KMS-11 (cell line): ENCODE measurements at regions not wholly inside any gene's neighbourhood (a gene's known extent, or its start where the extent isn't known, plus 50 kb on each side); places are given as distances from the start of the nearest gene placed in this dataset.

Experiments
- H2AFZ ChIP-seq: fragments of 200-600 bp; sonication (generic); 2 replicates; pipeline ENCODE4 v1.6.1; 2016; ENCODE audit warnings: antibody characterized with exemption, mixed run types, low read depth
- H3K27ac ChIP-seq: fragments of 200-600 bp; sonication (generic); 2 replicates; pipeline ENCODE4 v1.6.1; 2016; ENCODE audit warnings: mild to moderate bottlenecking, mixed run types
- H3K27me3 ChIP-seq: fragments of 200-600 bp; sonication (generic); 2 replicates; pipeline ENCODE4 v1.6.1; 2017; ENCODE audit warnings: mild to moderate bottlenecking, low read depth, mixed run types, moderate library complexity; ENCODE audit not compliant: insufficient read depth
- H3K36me3 ChIP-seq: fragments of 200-600 bp; sonication (generic); 2 replicates; pipeline ENCODE4 v1.6.1; 2017; ENCODE audit warnings: mild to moderate bottlenecking, mixed run types; ENCODE audit not compliant: insufficient read depth
- H3K4me1 ChIP-seq: fragments of 200-600 bp; sonication (generic); 2 replicates; pipeline ENCODE4 v1.6.1; 2016; ENCODE audit warnings: mild to moderate bottlenecking, low read depth, mixed run types; ENCODE audit not compliant: poor library complexity, severe bottlenecking
- H3K4me2 ChIP-seq: fragments of 200-600 bp; sonication (generic); 2 replicates; pipeline ENCODE4 v1.7.0; 2016; ENCODE audit warnings: mild to moderate bottlenecking, mixed run types
- H3K4me3 ChIP-seq: fragments of 200-600 bp; sonication (generic); IDR thresholded peaks from 2 replicates; pipeline ENCODE4 v1.6.1; 2017; ENCODE audit warnings: low read depth, low read length, mixed read lengths; ENCODE audit not compliant: insufficient read depth
- H3K79me2 ChIP-seq: fragments of 200-600 bp; sonication (generic); 2 replicates; pipeline ENCODE4 v1.6.1; 2016; ENCODE audit warnings: low read depth, mixed run types; ENCODE audit not compliant: insufficient read depth
- H3K9ac ChIP-seq: fragments of 200-600 bp; sonication (generic); 2 replicates; pipeline ENCODE4 v1.6.1; 2016; ENCODE audit warnings: mild to moderate bottlenecking, mixed run types
- H4K20me1 ChIP-seq: fragments of 200-600 bp; sonication (generic); 2 replicates; pipeline ENCODE4 v1.6.1; 2016; ENCODE audit warnings: mild to moderate bottlenecking, mixed run types; ENCODE audit not compliant: insufficient read depth
- TF ChIP-seq, protein P1 (sequence below): fragments of 200-600 bp; sonication (generic); conservative IDR thresholded peaks from 2 replicates; pipeline ENCODE4 v1.6.1; 2017; ENCODE audit warnings: low read depth, mild to moderate bottlenecking, antibody characterized with exemption, low read length, moderate library complexity, mixed read lengths

DNA sequence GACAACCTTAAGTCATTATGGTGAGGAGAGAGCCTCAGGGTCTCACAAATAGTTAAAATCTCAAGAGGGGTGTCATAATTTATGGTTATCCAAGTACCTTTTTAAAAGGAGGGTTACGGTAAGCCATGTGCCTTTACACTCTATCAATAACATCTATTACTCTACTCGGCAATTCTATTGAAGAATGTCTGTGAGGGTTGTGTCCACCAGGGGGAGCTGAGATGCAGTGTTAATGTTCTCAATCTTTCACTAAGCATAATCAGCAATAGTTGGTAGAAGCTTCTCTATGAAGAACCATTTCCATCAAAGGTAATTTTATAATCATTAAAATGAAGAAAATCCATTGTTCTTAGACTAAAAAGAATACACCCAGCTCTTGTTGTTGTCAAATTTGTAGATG, 457.4 kb downstream of the CENPC start:
- TF ChIP-seq, protein P1, sequence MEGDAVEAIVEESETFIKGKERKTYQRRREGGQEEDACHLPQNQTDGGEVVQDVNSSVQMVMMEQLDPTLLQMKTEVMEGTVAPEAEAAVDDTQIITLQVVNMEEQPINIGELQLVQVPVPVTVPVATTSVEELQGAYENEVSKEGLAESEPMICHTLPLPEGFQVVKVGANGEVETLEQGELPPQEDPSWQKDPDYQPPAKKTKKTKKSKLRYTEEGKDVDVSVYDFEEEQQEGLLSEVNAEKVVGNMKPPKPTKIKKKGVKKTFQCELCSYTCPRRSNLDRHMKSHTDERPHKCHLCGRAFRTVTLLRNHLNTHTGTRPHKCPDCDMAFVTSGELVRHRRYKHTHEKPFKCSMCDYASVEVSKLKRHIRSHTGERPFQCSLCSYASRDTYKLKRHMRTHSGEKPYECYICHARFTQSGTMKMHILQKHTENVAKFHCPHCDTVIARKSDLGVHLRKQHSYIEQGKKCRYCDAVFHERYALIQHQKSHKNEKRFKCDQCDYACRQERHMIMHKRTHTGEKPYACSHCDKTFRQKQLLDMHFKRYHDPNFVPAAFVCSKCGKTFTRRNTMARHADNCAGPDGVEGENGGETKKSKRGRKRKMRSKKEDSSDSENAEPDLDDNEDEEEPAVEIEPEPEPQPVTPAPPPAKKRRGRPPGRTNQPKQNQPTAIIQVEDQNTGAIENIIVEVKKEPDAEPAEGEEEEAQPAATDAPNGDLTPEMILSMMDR, result peak; percentile 65
- Histone ChIP-seq H3K4me2 (no peak overlapping the region), H3K79me2 (no peaks in the 10 kb centered on the region), H3K27me3 (no peaks in the 10 kb centered on the region), H3K4me1 (no peaks in the 10 kb centered on the region), H2AFZ (no peak overlapping the region), H3K36me3 (no peaks in the 10 kb centered on the region), H3K4me3 (no peak overlapping the region), H3K27ac (no peak overlapping the region), H4K20me1 (no peaks in the 10 kb centered on the region), H3K9ac (no peak overlapping the region)

DNA sequence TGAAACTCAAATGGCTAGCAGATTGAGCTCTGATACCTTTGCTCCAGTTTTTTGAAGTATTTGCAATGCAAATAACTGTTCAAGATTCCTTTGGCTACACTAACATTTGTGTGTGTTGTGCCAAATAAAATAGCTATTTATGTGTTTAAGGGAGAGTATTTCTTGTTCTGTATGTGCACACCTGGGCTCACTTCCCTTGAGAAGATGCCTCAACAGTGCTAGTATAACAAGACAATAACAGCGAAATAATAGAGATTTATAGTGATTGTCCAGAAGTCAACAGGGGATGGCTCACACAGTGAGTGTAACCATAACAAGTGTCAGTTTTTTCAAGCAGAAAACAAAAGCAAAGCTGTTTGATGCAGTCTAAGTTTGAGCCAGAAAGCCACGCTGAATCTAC, 460.5 kb downstream of the CENPC start:
- H3K4me1 ChIP-seq, result no peaks in the 10 kb centered on the region
- H4K20me1 ChIP-seq, result no peaks in the 10 kb centered on the region
- no peaks in the 10 kb centered on the region for H3K79me2 ChIP-seq
- TF ChIP-seq, protein P1, result no peak
- H3K27me3 ChIP-seq, result no peaks in the 10 kb centered on the region
- no peak overlapping the region for H3K4me2 ChIP-seq
- no peaks in the 10 kb centered on the region for H3K36me3 ChIP-seq
- no peak overlapping the region for H3K4me3 ChIP-seq
- H2AFZ ChIP-seq, result no peak overlapping the region
- H3K27ac ChIP-seq, result no peak overlapping the region
- H3K9ac ChIP-seq, result no peak overlapping the region

DNA sequence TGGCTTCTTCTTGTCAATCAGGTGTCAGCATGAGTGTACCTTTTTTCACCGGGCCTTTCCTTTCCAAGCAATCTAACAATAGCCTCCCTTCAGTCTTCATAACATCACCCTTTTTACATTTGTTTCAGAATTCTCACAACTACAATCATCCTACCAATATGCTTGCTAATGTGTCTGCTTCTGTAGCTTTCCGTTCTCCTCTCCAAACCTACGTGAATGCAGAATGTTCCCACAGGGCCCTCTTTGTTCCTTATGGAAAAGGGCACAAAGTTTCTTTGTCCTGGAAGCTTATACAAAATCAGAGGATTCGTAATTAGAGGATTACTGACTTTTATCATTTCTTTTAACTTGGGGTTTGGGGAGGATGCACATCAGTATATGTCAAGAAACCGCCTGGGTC, 461.8 kb downstream of the CENPC start:
- Histone ChIP-seq H3K27ac (no peak overlapping the region), H3K4me3 (no peak overlapping the region), H3K4me2 (no peak overlapping the region), H3K79me2 (no peaks in the 10 kb centered on the region), H3K36me3 (no peaks in the 10 kb centered on the region), H3K9ac (no peak overlapping the region), H2AFZ (no peak overlapping the region), H4K20me1 (no peaks in the 10 kb centered on the region), H3K4me1 (no peaks in the 10 kb centered on the region), H3K27me3 (no peaks in the 10 kb centered on the region)
- TF ChIP-seq, protein P1, result no peak

DNA sequence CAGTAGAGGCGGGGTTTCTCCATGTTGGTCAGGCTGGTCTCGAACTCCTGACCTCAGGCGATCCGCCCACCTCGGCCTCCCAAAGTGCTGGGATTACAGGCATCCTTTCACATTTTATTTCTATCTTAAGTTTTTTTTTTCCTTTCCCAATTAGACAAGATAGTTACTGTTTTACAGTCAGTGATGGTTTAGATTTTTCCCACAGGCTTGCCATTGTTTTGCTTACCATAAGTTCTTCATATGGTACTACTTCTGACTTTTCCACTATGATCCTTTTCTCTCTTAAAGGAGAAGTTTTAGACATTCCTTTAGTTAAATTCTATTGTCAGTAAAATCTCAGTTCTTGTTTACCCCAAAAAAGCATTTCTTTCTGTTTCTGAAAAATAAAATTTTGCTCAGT, 462.6 kb downstream of the CENPC start:
- no peak overlapping the region for H2AFZ ChIP-seq
- no peak overlapping the region for H3K9ac ChIP-seq
- H4K20me1 ChIP-seq, result no peaks in the 10 kb centered on the region
- no peaks in the 10 kb centered on the region for H3K36me3 ChIP-seq
- H3K4me1 ChIP-seq, result no peaks in the 10 kb centered on the region
- H3K27ac ChIP-seq, result no peak overlapping the region
- H3K4me2 ChIP-seq, result no peak overlapping the region
- no peak overlapping the region for H3K4me3 ChIP-seq
- TF ChIP-seq, protein P1, result no peak
- H3K27me3 ChIP-seq, result no peaks in the 10 kb centered on the region
- H3K79me2 ChIP-seq, result no peaks in the 10 kb centered on the region
